Uterus (tissue), 2 donors: ENCODE measurements at regions not wholly inside any gene's neighbourhood (a gene's known extent, or its start where the extent isn't known, plus 50 kb on each side); places are given as distances from the start of the nearest gene placed in this dataset.

Experiments used
- CTCF ChIP-seq, 4 experiments: fragments of 200-600 bp in 2 of 4; fragments of 450-650 bp in 2 of 4; sonication (generic) in 2 of 4; IDR thresholded peaks; one replicate each; pipeline ENCODE4 v1.5.1; 2016 to 2019; ENCODE audit warnings: antibody characterized with exemption in 4 of 4, mild to moderate bottlenecking in 2 of 4, moderate library complexity in 1 of 4
- POLR2A ChIP-seq, 2 donors: fragments of 450-650 bp; IDR thresholded peaks; one replicate each; pipeline ENCODE4 v1.6.1; 2016; ENCODE audit warnings: antibody characterized with exemption in 2 of 2, mild to moderate bottlenecking in 1 of 2, moderate library complexity in 1 of 2

- no peak for TF ChIP-seq CTCF (IDR thresholded peaks at IDR 0.05)
- TF ChIP-seq POLR2A (IDR thresholded peaks at IDR 0.05): no peak
Measured at GRCh38 chr11:80899381-80899780, 1458.6 kb upstream of the TENM4 start.
